Testis (tissue), 2 donors: ENCODE measurements at regions not wholly inside any gene's neighbourhood (a gene's known extent, or its start where the extent isn't known, plus 50 kb on each side); places are given as distances from the start of the nearest gene placed in this dataset.

Experiments used
- DNase-seq: peaks from one replicate; pipeline ENCODE4 v3.0.0-alpha.2; 2019
- H3K27ac ChIP-seq, 2 donors: fragments of 200-600 bp; sonication (generic); one replicate each; pipeline ENCODE4 v1.5.1; 2019
- H3K27me3 ChIP-seq: fragments of 200-600 bp; sonication (generic); one replicate; pipeline ENCODE4 v1.5.1; 2019
- H3K36me3 ChIP-seq: fragments of 200-600 bp; sonication (generic); one replicate; pipeline ENCODE4 v1.5.1; 2017; ENCODE audit warnings: low read depth; ENCODE audit errors: missing control alignments
- H3K4me1 ChIP-seq: fragments of 200-600 bp; sonication (generic); one replicate; pipeline ENCODE4 v1.5.1; 2019
- H3K4me3 ChIP-seq, 2 donors: fragments of 200-600 bp; sonication (generic); one replicate each; pipeline ENCODE4 v1.5.1; 2017 to 2019
- H3K9me3 ChIP-seq: fragments of 200-600 bp; sonication (generic); one replicate; pipeline ENCODE4 v1.5.1; 2017
- POLR2A ChIP-seq: fragments of 450-650 bp; IDR thresholded peaks from one replicate; pipeline ENCODE4 v1.6.1; 2017; ENCODE audit warnings: antibody characterized with exemption, mild to moderate bottlenecking, moderate library complexity
- WGBS, 2 donors: methylation state at CpG; one replicate each; pipeline ENCODE4 v1.1.5; 2018; 5-methylcytosine and 5-hydroxymethylcytosine counted together
- intact Hi-C: fragments of 100-400 bp; cut with DNase I; formaldehyde crosslinking; loops from one replicate; pipeline ENCODE4 v1.15.1; 2023; ENCODE audit warnings: low total_unique reads
- TF ChIP-seq, protein P1 (sequence below), 3 experiments: fragments of 450-650 bp in 2 of 3; fragments of 200-600 bp in 1 of 3; sonication (generic) in 1 of 3; IDR thresholded peaks; one replicate each; pipeline ENCODE4 v1.5.1; 2016 to 2019; ENCODE audit warnings: antibody characterized with exemption in 3 of 3, mild to moderate bottlenecking in 2 of 3, moderate library complexity in 1 of 3

DNA sequence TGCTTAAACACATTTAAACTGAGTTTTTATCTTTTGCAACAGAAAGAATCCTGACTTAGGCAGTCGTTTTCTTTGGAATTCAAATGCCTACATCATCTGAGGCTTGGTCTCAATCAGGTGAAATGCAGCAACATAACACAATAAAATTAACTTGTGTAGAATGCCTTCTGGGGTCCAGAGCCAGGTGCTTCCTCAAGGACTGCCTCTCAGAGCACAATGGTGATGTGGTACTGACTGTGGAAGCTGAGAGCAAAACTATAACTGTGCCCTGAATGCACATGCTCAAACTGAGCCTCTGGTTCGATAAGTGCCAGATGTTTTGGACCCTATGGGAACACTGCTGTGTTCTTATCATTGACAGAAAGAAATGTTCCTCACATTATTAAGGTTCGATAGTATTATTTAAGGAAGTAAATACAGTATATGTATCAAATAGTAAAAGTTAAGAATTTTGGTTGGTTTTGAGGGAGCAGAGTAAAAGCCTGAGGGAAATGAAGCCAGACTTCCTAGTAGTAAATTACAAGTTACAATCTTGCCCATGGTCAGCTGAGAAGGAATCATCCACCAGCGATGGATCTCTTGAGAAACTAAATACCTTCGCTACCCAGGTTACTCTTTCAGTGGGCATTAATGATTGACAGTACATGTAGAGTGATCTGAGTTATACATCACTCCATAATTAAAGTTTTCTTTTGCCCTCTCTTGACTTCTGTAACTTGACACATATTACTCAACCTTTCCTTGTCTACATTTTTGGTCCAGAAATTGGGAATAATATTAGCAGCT, 122.9 kb upstream of the ATP2B1 start:
- no peak overlapping the region for H3K4me3 ChIP-seq
- H3K36me3 ChIP-seq, result no peaks in the 10 kb centered on the region
- WGBS, 2 donors, result 74% methylated on average over 5 of the region's 5 CpGs
- DNase-seq, result no peak
- no peaks in the 10 kb centered on the region for H3K27me3 ChIP-seq
- no peak overlapping the region for H3K27ac ChIP-seq
- no peaks in the 10 kb centered on the region for H3K9me3 ChIP-seq
- intact Hi-C loops, result no loop called here
- no peaks in the 10 kb centered on the region for H3K4me1 ChIP-seq
- no peak for TF ChIP-seq POLR2A
- TF ChIP-seq, protein P1, sequence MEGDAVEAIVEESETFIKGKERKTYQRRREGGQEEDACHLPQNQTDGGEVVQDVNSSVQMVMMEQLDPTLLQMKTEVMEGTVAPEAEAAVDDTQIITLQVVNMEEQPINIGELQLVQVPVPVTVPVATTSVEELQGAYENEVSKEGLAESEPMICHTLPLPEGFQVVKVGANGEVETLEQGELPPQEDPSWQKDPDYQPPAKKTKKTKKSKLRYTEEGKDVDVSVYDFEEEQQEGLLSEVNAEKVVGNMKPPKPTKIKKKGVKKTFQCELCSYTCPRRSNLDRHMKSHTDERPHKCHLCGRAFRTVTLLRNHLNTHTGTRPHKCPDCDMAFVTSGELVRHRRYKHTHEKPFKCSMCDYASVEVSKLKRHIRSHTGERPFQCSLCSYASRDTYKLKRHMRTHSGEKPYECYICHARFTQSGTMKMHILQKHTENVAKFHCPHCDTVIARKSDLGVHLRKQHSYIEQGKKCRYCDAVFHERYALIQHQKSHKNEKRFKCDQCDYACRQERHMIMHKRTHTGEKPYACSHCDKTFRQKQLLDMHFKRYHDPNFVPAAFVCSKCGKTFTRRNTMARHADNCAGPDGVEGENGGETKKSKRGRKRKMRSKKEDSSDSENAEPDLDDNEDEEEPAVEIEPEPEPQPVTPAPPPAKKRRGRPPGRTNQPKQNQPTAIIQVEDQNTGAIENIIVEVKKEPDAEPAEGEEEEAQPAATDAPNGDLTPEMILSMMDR (IDR thresholded peaks at IDR 0.05), result no peak

DNA sequence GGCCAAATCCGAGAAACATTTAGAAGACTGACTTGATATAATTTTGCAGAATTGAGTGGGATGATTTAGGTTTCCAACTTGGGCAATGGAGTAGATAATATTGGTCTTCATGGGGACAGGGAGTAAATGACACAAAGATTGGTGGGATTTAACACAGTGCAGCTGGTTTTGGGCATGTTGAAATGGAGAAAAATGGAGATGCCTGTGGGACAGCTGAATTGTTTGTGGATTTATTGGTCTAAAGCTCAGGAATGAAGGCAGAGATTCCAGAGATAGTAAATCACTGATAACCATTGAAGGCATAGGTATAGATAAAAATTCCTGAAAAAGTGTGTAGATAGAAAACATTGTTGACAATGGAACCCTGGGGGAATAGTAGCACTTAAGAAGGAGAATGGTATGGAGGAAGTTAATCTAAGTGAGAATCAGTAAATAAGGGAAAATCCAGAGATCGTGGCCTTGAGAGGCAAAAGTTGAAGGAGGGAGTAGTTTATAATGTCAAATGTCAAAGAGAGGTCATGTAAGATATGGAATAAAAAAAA, 120.9 kb upstream of the ATP2B1 start:
- Histone ChIP-seq H3K4me1 (no peaks in the 10 kb centered on the region), H3K27ac (no peak overlapping the region), H3K4me3 (no peak overlapping the region), H3K36me3 (no peaks in the 10 kb centered on the region), H3K9me3 (no peaks in the 10 kb centered on the region), H3K27me3 (no peaks in the 10 kb centered on the region)
- intact Hi-C loops, result no loop called here
- TF ChIP-seq POLR2A, result no peak
- TF ChIP-seq, protein P1 (IDR thresholded peaks at IDR 0.05), result no peak
- no peak for DNase-seq
- 82 to 84% methylated on average over 2 of the region's 2 CpGs for WGBS, 2 donors

DNA sequence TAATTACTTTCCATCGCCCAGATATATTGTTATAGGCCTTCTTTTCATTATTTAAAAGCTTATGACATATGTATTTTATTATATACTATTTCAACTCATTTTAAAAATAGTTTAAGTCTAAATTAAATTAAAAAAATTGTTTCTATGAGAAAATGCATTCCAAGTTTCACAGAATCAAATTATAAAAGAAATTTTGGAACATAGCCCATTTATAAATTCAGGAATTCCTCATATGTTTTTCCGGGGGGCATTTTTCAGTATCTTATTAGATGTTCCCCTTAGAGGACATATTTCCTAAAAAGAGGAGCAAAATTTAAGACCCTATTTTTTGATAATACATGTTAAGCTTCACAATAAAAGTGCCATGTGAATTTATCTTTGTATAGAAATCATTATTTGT, 119.9 kb upstream of the ATP2B1 start:
- H3K36me3 ChIP-seq, result no peaks in the 10 kb centered on the region
- no peaks in the 10 kb centered on the region for H3K9me3 ChIP-seq
- WGBS, 2 donors, result 93% methylated on average over 2 of the region's 2 CpGs
- intact Hi-C loops, result no loop called here
- DNase-seq, result no peak
- no peak overlapping the region for H3K27ac ChIP-seq
- no peaks in the 10 kb centered on the region for H3K27me3 ChIP-seq
- TF ChIP-seq POLR2A, result no peak
- TF ChIP-seq, protein P1 (IDR thresholded peaks at IDR 0.05), result no peak
- no peaks in the 10 kb centered on the region for H3K4me1 ChIP-seq
- no peak overlapping the region for H3K4me3 ChIP-seq

DNA sequence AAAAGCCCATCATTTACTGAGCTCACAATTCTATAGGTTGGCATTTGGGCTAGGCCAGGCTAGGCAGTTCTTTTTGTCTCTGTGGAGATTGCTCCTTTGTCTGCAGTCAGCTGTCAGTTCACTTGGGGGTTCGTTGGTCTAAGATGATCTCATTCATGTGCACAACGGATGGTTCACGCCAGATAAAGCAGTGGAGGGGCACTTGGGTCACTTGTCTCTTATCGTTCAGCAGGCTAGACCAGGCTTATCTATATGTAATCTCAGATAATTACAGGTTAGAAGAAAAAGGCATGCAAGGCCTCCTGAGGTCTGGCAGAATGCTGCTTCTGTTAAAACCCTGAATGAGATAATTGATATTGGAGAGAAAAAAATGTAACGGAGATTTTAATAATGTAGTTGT, 119.0 kb upstream of the ATP2B1 start:
- TF ChIP-seq POLR2A, result no peak
- TF ChIP-seq, protein P1 (IDR thresholded peaks at IDR 0.05), result no peak
- no peak for DNase-seq
- Histone ChIP-seq H3K4me3 (no peak overlapping the region), H3K27ac (no peak overlapping the region), H3K36me3 (no peaks in the 10 kb centered on the region), H3K4me1 (no peaks in the 10 kb centered on the region), H3K27me3 (no peaks in the 10 kb centered on the region), H3K9me3 (no peaks in the 10 kb centered on the region)
- intact Hi-C loops, result no loop called here
- 74 to 82% methylated on average over 5 of the region's 5 CpGs for WGBS, 2 donors

DNA sequence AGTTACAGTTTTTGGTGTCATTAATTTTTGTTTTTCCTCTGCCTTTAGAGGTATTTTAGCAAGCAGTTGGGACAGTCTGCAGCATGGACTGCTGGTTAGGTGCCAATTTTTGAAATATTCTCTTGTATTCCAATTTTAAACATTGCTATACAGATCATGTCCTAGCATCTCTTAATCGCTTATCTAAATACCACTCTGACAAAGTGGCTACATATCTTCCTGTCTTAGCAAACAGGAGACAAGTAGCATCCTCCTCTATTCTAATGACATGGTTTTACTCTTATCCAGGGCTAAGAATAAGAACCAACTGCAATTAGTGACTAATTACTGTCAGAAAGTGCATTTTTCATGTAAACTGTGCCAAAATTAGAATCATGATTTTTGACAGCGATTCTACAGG, 117.8 kb upstream of the ATP2B1 start:
- WGBS, 2 donors, result 78 to 81% methylated on average over 2 of the region's 2 CpGs
- Histone ChIP-seq H3K4me1 (no peaks in the 10 kb centered on the region), H3K27ac (no peak overlapping the region), H3K9me3 (no peaks in the 10 kb centered on the region), H3K36me3 (no peaks in the 10 kb centered on the region), H3K27me3 (no peaks in the 10 kb centered on the region), H3K4me3 (no peak overlapping the region)
- TF ChIP-seq, protein P1 (IDR thresholded peaks at IDR 0.05), result no peak
- TF ChIP-seq POLR2A, result no peak
- intact Hi-C loops, result no loop called here
- no peak for DNase-seq
